ENCODE measurements at regions not wholly inside any gene's neighbourhood (a gene's known extent, or its start where the extent isn't known, plus 50 kb on each side); places are given as distances from the start of the nearest gene placed in this dataset.

GRCh38 chr6:22141241-22141745 is 155.5 kb downstream of the PRL start:
- Histone ChIP-seq H3K27me3 (replicated peaks) (no peaks in the 10 kb centered on the region), H3K36me3 (replicated peaks) (no peaks in the 10 kb centered on the region), H3K27ac (no peak overlapping the region), H3K4me3 (ENCODE audit: low read depth, low read length) (no peak overlapping the region)
- in situ Hi-C loops (cut with HindIII; ENCODE audit: low pct_ligation_motif_present, low sequenced_read_pairs) = no loop called here
- no peak for TF ChIP-seq CTCF (IDR thresholded peaks at IDR 0.05; ENCODE audit: low read depth, low read length, missing control alignments)
- DNase-seq = no peak

GRCh38 chr6:22142856-22143255 is 154.0 kb downstream of the PRL start:
- no peak for TF ChIP-seq CTCF (IDR thresholded peaks at IDR 0.05; ENCODE audit: low read depth, low read length, missing control alignments)
- Histone ChIP-seq H3K27ac (no peak overlapping the region), H3K4me3 (ENCODE audit: low read depth, low read length) (no peak overlapping the region), H3K27me3 (replicated peaks) (no peaks in the 10 kb centered on the region), H3K36me3 (replicated peaks) (no peaks in the 10 kb centered on the region)
- in situ Hi-C loops (cut with HindIII; ENCODE audit: low pct_ligation_motif_present, low sequenced_read_pairs) = no loop called here
- DNase-seq = no peak

GRCh38 chr6:22145376-22145775 is 151.5 kb downstream of the PRL start:
- no peak overlapping the region for H3K4me3 ChIP-seq (ENCODE audit: low read depth, low read length)
- H3K27ac ChIP-seq = no peak overlapping the region
- no peaks in the 10 kb centered on the region for H3K27me3 ChIP-seq (replicated peaks)
- no peaks in the 10 kb centered on the region for H3K36me3 ChIP-seq (replicated peaks)
- TF ChIP-seq CTCF (IDR thresholded peaks at IDR 0.05; ENCODE audit: low read depth, low read length, missing control alignments) = no peak
- no peak for DNase-seq
- in situ Hi-C loops (cut with HindIII; ENCODE audit: low pct_ligation_motif_present, low sequenced_read_pairs) = no loop called here

- H3K4me3 ChIP-seq (ENCODE audit: low read depth, low read length) = no peak overlapping the region
- in situ Hi-C loops (cut with HindIII; ENCODE audit: low pct_ligation_motif_present, low sequenced_read_pairs) = no loop called here
- H3K27ac ChIP-seq = no peak overlapping the region
- H3K27me3 ChIP-seq (replicated peaks) = no peaks in the 10 kb centered on the region
- no peaks in the 10 kb centered on the region for H3K36me3 ChIP-seq (replicated peaks)
- peak; percentile 53 for DNase-seq
- TF ChIP-seq CTCF (IDR thresholded peaks at IDR 0.05; ENCODE audit: low read depth, low read length, missing control alignments) = peak; percentile 39
These were observed 150.8 kb downstream of the PRL start for GRCh38 chr6:22145823-22146677.

- peak overlapping the region; percentile 16 for H3K4me3 ChIP-seq (ENCODE audit: low read depth, low read length)
- in situ Hi-C loops (cut with HindIII; ENCODE audit: low pct_ligation_motif_present, low sequenced_read_pairs) = no loop called here
- no peak for DNase-seq
- no peak overlapping the region for H3K27ac ChIP-seq
- H3K27me3 ChIP-seq (replicated peaks) = no peaks in the 10 kb centered on the region
- H3K36me3 ChIP-seq (replicated peaks) = no peaks in the 10 kb centered on the region
- TF ChIP-seq CTCF (IDR thresholded peaks at IDR 0.05; ENCODE audit: low read depth, low read length, missing control alignments) = no peak
These were observed 150.2 kb downstream of the PRL start for GRCh38 chr6:22146678-22146930.

All from brain microvascular endothelial cell (primary cell).